SH-SY5Y (cell line): ENCODE measurements at regions not wholly inside any gene's neighbourhood (a gene's known extent, or its start where the extent isn't known, plus 50 kb on each side); places are given as distances from the start of the nearest gene placed in this dataset.

Experiments
- GATA2 ChIP-seq: IDR thresholded peaks from 2 replicates; pipeline ENCODE4 v1.6.1; 2011; ENCODE audit warnings: mild to moderate bottlenecking, low read depth, low read length
- GATA3 ChIP-seq: IDR thresholded peaks from 2 replicates; pipeline ENCODE4 v1.6.1; 2011; ENCODE audit warnings: low read depth, mild to moderate bottlenecking, low read length, moderate library complexity

GRCh38 chr4:13233755-13234154 lies 250.4 kb downstream of the RAB28 start:
- TF ChIP-seq GATA2 (no peak), GATA3 (no peak)

GRCh38 chr4:13219971-13220370 lies 264.2 kb downstream of the RAB28 start:
- TF ChIP-seq GATA3: no peak
- no peak for TF ChIP-seq GATA2

GRCh38 chr4:13218326-13218958 lies 265.7 kb downstream of the RAB28 start:
- TF ChIP-seq GATA3: no peak
- no peak for TF ChIP-seq GATA2

GRCh38 chr4:13215560-13215959 lies 268.6 kb downstream of the RAB28 start:
- TF ChIP-seq GATA2 (no peak), GATA3 (no peak)

- TF ChIP-seq GATA2 (no peak), GATA3 (no peak)
These were observed 271.2 kb downstream of the RAB28 start for GRCh38 chr4:13212936-13213335.

- TF ChIP-seq GATA2 (no peak), GATA3 (no peak)
These were observed 274.5 kb downstream of the RAB28 start for GRCh38 chr4:13209600-13209999.

GRCh38 chr4:13208558-13209193 lies 275.5 kb downstream of the RAB28 start:
- no peak for TF ChIP-seq GATA3

- TF ChIP-seq GATA3 (no peak), GATA2 (no peak)
These were observed 276.9 kb downstream of the RAB28 start for GRCh38 chr4:13207226-13207625.

- TF ChIP-seq GATA2 (no peak), GATA3 (no peak)
These were observed 281.0 kb downstream of the RAB28 start for GRCh38 chr4:13203101-13203500.

GRCh38 chr4:13202701-13203100 lies 281.4 kb downstream of the RAB28 start:
- no peak for TF ChIP-seq GATA3
- TF ChIP-seq GATA2: no peak

GRCh38 chr4:13201241-13201640 lies 282.9 kb downstream of the RAB28 start:
- TF ChIP-seq GATA2 (no peak), GATA3 (no peak)

GRCh38 chr4:13196721-13197120 lies 287.4 kb downstream of the RAB28 start:
- no peak for TF ChIP-seq GATA2

GRCh38 chr4:13193662-13194061 lies 290.5 kb downstream of the RAB28 start:
- TF ChIP-seq GATA2 (no peak), GATA3 (no peak)

GRCh38 chr4:13190093-13190721 lies 293.9 kb downstream of the RAB28 start:
- TF ChIP-seq GATA3 (no peak), GATA2 (no peak)

- TF ChIP-seq GATA3: no peak
- TF ChIP-seq GATA2: no peak
These were observed 299.9 kb downstream of the RAB28 start for GRCh38 chr4:13184199-13184598.

- no peak for TF ChIP-seq GATA3
- no peak for TF ChIP-seq GATA2
These were observed 302.0 kb downstream of the RAB28 start for GRCh38 chr4:13182133-13182532.
